H1 (cell line): ENCODE measurements at regions not wholly inside any gene's neighbourhood (a gene's known extent, or its start where the extent isn't known, plus 50 kb on each side); places are given as distances from the start of the nearest gene placed in this dataset.

ENCODE experiments used
- SIX5 ChIP-seq: IDR thresholded peaks from 2 replicates; pipeline ENCODE4 v1.6.1; 2011; ENCODE audit warnings: mild to moderate bottlenecking, low read depth, low read length
- TF ChIP-seq, protein P1 (sequence below), 3 experiments: IDR thresholded peaks; 1 replicate in 2 of 3; 2 replicates in 1 of 3; pipeline versions ENCODE4 v1.5.1 to v1.6.1; 2011; ENCODE audit warnings: low read length in 3 of 3, mild to moderate bottlenecking in 3 of 3, inconsistent platforms in 2 of 3, low read depth in 1 of 3, moderate library complexity in 1 of 3; ENCODE audit not compliant: insufficient read depth in 1 of 3; ENCODE audit errors: control extremely low read depth in 1 of 3

DNA sequence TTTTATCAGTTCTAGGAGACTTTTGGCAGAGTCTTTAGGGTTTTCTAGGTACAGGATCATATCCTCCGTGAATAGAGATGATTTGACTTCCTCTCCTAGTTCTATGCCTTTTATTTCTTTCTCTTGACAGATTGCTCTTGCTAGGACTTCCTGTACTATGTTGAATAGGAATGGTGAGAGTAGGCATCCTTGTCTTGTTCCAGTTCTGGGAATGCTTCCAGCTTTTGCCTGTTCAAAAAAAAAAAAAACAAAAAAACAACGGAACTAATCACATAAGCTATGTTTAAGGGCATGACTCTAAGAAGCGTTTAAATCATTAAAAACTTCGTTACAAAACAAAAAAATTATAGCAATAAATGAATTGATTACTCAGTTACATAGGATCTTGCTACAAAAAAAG is 145.7 kb downstream of the NUP35 start:
- TF ChIP-seq, protein P1, sequence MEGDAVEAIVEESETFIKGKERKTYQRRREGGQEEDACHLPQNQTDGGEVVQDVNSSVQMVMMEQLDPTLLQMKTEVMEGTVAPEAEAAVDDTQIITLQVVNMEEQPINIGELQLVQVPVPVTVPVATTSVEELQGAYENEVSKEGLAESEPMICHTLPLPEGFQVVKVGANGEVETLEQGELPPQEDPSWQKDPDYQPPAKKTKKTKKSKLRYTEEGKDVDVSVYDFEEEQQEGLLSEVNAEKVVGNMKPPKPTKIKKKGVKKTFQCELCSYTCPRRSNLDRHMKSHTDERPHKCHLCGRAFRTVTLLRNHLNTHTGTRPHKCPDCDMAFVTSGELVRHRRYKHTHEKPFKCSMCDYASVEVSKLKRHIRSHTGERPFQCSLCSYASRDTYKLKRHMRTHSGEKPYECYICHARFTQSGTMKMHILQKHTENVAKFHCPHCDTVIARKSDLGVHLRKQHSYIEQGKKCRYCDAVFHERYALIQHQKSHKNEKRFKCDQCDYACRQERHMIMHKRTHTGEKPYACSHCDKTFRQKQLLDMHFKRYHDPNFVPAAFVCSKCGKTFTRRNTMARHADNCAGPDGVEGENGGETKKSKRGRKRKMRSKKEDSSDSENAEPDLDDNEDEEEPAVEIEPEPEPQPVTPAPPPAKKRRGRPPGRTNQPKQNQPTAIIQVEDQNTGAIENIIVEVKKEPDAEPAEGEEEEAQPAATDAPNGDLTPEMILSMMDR (IDR thresholded peaks at IDR 0.05; ENCODE audit: control extremely low read depth in 1 of 3, insufficient read depth in 1 of 3, low read depth in 1 of 3, low read length in 3 of 3): no peak
- no peak for TF ChIP-seq SIX5
